C4-2B (cell line): ENCODE measurements at regions not wholly inside any gene's neighbourhood (a gene's known extent, or its start where the extent isn't known, plus 50 kb on each side); places are given as distances from the start of the nearest gene placed in this dataset.

Experiments
- ZFX ChIP-seq: fragments of 450-650 bp; IDR thresholded peaks from 2 replicates; pipeline ENCODE4 v1.6.1; 2017
- TF ChIP-seq, protein P1 (sequence below): fragments of 450-650 bp; conservative IDR thresholded peaks from 2 replicates; pipeline ENCODE4 v1.5.1; 2017; ENCODE audit warnings: mild to moderate bottlenecking

DNA sequence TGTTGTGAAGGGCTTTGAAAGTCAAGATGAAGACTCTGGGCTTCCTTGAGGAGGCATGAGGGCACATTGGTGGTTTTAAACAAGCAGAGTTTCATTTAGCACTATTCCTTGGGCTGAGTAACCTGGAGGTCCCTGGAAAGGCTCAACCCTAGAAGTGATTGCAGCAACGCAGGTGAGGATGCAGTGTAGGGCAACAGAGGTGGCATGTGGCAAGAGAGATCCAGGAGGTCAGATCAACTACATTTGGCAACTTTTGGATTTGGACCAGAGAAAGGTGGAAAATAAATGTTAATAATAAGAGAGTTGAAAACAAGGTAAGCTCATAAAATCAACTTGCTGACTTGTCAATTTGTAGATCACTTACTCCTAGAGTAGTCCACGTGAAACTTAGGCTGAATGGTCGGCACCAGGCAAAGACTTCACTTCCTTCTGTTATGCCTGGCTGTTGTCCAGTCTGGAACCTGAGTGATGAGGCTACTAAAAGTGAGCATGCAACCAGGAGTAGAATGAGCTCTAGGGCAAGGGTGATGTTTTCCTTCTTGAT, 414.6 kb upstream of the ZMIZ1 start:
- TF ChIP-seq, protein P1, sequence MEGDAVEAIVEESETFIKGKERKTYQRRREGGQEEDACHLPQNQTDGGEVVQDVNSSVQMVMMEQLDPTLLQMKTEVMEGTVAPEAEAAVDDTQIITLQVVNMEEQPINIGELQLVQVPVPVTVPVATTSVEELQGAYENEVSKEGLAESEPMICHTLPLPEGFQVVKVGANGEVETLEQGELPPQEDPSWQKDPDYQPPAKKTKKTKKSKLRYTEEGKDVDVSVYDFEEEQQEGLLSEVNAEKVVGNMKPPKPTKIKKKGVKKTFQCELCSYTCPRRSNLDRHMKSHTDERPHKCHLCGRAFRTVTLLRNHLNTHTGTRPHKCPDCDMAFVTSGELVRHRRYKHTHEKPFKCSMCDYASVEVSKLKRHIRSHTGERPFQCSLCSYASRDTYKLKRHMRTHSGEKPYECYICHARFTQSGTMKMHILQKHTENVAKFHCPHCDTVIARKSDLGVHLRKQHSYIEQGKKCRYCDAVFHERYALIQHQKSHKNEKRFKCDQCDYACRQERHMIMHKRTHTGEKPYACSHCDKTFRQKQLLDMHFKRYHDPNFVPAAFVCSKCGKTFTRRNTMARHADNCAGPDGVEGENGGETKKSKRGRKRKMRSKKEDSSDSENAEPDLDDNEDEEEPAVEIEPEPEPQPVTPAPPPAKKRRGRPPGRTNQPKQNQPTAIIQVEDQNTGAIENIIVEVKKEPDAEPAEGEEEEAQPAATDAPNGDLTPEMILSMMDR: no peak
- no peak for TF ChIP-seq ZFX
